GM21619 (cell line): ENCODE measurements at regions not wholly inside any gene's neighbourhood (a gene's known extent, or its start where the extent isn't known, plus 50 kb on each side); places are given as distances from the start of the nearest gene placed in this dataset.

ENCODE experiments used
- ATAC-seq: cut with Tn5 transposase; IDR thresholded peaks from one replicate; pipeline ENCODE4 v1.9.1; 2021; ENCODE audit not compliant: unreplicated experiment

DNA sequence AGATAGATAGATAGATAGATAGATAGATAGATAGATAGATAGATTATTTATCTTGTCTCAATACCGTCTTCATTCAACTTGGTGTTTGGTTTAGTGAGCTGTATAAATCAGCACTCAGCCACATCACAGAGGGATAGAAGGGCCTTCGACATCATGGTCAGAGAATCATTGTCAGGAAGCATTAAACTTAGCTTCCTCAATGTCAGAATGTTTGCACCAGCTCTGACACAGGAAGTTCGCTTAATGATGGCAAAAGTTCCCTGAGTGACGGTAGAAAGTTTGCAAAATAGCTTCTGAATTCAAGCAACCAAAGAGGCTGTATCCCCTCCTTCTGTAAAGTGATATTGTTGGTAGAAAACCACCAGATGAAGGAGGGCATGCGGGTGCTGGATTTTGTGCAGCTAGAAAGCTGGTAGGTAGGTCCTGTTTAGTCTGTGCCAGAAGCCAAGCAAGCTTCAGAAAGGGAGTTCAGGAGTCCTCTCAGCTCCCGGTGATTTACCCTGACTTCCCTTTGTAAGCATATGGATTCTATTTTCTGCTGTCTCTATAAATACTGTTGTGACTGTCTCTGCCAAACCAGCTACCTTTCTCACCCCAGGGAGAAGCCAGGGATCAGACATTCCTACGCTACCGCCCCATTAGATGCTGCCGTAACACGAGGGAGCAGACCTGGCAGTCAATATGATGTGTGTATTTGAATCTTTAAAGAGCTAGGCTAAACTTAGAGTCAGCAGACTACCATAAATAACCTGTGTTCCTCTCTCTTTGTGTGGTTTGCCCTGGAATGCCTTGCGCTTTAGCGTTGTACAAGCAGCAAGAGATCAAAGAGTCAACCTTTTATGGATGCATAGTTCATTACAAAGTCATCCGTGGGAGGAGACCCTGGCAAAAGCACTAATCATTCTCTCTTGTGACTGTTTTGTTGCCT, 200.5 kb upstream of the KIAA1217 start:
- no peak for ATAC-seq

DNA sequence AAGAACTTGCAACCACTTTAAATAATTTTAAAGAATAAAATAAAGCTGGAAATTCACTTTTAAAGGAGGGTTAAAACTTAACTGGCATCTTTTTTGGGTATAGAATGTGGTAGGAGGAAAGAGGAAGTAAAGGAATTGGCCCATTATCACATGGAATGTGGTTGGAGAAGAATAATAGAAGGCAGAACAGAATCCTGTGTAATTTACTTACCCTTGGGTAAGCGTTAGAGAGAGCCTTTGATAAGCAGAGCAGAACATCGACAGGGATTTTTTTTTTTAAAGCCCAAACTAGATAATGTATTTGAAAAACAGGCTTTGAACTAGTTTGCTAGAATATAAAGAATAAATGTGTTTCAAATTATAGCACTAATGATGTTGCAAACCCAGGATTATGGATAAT, 199.8 kb upstream of the KIAA1217 start:
- no peak for ATAC-seq

DNA sequence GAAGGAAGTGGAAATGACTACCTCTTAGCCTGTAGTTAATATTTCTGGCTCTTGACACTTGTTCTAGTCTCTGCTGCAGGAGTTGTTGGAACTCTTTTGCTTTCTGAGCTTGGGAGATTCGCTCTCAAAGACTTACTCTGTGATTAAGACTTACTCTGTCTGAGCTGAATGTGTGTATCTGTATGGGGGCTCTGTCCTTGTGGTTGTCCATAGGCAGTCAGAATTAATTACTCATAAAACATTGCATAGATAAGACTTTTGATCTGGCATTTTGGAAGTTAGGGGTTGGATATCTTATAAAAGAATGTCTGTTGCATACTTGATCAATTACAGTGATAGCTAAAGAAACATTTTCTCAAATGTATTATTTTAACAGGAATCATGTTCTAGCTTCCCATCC, 199.2 kb upstream of the KIAA1217 start:
- no peak for ATAC-seq

DNA sequence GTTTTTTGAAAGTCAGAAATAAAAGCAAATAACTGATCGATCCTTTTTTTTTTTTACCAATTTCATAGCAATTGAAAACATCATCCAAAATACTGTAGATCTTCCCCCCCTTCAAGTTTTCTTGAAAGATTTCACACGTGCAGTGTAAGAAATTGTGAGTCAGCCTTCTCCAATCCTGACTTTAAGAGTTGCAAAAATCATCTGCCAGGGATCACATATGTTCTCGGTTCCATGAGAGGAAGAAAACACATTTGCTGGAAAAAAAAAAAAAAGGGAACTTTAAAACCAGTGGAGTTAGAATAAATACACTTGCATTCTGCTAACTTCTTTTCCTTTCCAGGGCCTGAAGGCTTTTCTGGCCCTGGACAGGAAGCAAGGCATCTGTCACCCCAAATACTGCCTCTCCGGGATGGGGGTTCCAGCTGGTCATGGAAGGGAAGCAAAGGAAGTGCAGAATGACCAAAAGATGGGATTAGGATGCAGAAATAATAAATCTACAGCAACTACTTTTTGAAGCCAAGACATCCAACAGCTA, 198.4 kb upstream of the KIAA1217 start:
- no peak for ATAC-seq

DNA sequence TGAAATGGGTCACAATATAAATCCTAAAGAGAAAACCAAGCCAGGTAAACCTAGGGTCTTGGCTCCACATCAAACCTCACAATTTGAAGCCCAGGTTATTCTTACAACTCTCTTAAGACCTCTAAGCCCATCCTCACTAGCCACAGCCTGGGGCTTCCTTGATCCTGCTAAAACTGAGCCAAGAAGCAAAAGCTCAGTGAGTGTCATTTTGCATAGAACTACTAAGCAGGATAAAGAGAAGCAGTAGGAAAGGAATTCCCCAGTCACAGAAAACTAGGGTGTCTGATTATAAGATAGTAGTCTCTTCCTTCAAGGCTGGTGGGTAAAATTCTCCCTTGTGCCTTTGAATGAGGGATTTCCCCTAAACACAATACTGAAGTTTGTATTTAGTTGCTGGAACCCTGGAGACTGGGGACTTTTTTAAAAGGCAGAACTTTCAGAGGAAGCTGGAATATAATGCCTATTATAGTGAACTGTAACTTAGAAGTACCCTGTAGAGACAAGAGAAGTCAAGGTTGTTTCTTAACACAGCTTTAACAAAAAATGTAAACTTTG, 196.6 kb upstream of the KIAA1217 start:
- no peak for ATAC-seq

DNA sequence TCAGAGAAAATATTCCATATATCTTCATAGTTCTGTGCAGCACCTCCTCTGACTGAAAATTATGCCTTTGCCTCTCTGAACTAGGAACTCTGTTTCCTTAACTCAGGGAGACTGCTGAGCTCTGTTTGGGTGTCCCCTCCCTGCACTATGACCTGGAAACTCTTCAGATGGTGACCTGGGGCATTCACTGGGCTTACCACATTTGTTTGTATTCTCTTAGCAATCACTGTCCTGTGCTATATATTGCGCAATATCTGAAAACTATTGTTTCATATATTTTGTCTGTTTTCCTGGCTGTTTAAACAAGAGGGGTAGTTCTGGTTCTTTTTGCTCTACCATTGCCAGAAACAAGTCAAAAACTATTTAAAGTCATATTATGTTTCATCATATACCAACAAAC, 181.8 kb upstream of the KIAA1217 start:
- ATAC-seq, result no peak

DNA sequence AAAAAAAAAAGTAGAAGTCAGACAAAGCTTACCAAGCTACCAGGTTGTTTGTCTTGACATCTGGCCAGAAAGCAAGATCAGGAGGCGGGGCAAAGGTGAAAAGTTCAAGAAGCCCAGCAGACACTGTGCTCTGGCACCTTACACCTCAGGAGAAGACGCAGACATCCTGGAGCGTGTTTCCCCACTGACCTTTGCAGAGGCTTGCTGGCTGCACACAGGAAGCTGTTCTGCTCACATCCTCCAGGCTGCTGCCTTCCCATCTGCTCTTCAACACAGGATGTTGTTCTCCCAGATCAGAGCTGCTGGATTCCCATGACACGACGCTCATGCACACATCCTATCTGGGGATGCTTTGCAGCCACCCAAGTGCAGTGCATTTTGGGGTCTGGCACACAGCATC, 174.4 kb upstream of the KIAA1217 start:
- no peak for ATAC-seq

DNA sequence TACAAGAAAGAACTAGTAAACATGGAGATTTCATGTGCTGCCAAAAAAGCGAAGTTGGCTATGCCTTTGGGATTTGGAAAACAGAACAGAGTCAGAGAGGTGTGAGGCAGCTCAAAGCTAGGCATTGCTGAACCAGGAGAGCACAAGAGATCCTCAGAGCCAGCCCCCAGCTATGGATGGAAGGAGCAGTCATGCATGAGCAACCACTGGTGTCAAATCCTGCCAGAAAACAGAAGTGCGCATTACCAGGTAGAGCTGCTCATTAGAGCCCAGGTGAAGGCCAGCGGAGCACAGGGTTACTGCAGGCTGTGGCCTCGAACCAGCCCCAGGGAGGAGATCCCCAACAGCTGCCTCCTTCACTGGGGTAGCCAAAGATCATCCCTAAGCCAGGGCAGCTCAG, 173.2 kb upstream of the KIAA1217 start:
- ATAC-seq, result no peak

DNA sequence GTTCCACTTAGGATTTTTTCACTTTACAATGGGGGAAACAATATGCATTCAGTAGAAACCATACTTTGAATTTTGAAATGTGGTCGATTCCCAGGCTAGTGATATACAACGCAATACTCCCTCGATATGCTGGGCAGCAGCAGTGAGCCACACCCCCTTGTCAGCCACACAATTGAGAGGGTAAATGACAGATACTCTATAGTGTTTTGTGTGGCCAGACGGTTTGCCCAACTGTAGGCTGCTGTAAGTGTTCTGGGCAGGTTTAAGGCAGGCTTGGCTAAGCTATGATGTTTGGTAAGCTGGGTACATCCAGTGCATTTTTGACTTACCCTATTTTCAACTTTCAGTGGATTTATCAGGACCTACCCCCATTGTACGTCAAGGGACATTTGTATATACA, 169.6 kb upstream of the KIAA1217 start:
- no peak for ATAC-seq

DNA sequence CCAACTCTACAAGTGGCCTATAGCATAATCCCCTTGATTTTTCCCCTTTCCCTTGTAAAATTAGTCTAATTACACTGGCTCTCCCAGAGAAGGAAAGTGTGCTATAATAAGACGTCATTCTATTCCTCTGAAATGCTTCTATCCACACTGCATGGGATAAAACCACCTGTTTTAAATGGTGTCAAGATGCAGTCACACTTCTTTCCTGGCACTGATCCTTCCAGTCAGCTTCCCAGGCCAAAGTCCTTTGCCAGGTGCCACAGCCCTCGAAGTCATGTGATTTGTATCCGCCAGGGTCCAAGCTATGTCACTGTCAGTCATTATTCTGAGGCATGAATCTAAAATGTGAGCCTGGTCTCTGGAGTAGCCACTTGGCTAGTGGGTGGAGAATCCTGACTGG, 169.0 kb upstream of the KIAA1217 start:
- ATAC-seq, result no peak

DNA sequence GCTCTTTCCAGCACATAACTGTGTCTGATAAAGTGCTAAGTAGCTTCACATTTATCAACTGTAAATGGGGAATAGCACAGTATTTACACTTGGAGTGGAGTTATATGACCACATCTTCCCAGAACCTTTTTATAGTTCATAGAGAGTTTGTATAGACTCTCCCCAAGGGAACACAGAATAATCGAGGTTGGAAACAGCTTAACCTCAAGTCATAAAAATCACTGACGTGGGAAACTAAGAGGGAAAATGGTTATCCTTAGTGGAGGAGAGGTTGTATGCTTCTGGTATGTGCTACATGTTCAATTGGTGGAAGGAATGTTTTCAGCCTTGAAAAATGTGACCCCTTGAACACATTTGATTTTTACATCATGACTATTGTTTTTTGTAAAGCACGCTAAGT, 167.9 kb upstream of the KIAA1217 start:
- ATAC-seq, result no peak

DNA sequence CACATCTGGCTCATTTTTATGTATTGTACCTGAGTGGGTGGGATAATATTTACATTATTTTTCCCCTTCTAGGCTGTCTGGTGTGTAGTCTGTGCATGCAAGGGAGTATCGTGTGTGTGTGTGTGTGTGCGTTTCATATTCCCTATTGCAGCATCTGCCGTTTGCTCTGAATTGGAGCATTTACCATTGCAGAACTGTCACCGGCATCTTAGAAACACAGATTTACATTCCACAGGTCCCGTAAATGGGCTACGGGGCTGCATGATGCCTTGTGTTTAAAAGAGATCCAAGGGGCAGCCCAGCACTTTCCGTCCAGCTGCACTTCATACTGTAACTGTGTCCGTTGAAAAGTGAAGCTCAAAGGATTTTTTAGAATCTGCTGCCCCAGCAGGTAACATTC, 167.1 kb upstream of the KIAA1217 start:
- no peak for ATAC-seq

DNA sequence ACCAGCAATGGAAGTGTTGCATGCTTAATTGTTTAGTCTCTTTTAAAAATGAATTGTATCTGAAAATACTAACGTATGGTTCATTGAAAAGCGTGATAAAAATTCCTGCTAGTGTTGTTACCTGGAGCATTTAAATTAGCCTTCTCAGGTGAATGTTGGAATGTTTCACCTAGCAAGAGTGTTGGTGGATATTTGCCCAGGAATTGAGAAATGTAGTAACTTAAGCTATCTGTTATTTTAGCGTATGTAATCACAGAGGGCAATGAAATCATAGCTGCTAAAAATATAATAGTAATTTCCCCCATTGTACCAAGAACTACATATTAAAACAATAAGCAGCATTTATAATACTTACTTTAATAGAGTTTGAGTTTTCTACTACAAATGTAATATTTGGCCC, 166.1 kb upstream of the KIAA1217 start:
- no peak for ATAC-seq

DNA sequence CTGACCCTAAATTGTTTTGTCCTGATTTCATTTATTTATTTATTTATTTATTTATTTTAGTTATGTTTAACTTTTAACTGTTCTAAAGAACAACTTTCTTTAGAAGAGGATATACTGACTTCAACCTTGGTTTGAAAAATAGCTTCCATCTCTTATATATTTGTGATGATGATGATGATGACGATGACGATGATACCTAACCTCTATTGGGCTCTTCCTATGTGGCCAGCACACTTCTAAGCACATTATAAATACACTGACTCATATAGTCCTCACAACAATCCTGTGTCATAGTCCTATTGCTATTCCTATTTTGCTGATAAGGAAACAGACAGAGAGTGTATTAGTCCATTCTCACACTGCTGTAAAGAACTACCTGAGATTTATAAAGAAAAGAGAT, 162.9 kb upstream of the KIAA1217 start:
- ATAC-seq, result no peak

DNA sequence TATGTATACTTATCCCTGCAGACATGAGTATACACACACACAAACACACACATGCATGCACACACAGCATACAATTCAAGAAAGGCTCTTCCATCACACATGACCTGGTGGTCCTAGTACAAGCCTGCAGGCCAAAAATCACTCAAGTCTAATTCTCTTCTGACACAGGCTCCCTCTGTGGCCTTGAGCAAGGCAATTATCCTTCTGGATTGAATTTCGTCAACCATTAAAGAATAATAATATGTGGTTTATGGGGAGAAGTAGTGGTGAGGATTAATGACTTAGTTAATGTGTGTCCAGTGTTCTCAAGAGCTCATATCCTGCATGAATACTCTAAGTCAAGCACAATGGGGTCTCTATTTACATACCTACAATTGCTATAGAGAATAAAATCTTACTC, 161.8 kb upstream of the KIAA1217 start:
- no peak for ATAC-seq

DNA sequence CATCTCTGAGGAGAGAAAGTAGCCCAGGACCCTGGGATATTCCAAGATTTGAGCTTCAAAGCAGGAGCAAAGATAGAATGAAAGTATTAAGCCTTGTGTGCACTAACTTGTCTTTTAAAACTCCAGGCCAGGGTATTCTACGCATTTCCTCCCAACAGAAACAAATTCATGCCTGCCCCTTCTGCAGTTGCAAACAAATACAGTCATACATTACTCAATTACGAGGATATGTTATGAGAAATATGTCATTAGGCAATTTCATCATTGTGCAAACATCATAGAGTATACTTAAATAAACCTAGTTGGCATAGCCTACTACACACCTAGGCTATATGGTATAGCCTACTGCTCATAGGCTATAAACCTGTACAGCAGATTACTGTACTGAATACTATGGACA, 154.5 kb upstream of the KIAA1217 start:
- no peak for ATAC-seq

DNA sequence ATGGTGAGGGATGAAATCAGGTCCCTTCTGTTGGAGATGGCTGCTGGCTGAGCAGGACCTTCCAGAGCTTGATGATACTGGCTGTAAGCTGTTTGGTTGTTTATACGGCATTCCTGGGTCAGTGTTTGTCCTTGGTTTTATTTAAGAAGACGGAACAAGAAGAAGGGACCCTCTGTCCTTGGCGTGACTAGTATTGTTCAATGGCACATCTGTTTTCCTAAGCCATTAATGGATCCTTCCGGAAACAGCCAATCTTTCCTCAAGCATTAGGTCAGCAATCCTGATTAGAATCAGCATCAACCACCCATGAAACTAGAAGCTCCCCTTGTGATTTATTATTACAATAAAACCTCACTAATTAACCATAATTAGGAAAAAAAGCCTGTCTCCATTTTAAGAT, 128.7 kb upstream of the KIAA1217 start:
- no peak for ATAC-seq

DNA sequence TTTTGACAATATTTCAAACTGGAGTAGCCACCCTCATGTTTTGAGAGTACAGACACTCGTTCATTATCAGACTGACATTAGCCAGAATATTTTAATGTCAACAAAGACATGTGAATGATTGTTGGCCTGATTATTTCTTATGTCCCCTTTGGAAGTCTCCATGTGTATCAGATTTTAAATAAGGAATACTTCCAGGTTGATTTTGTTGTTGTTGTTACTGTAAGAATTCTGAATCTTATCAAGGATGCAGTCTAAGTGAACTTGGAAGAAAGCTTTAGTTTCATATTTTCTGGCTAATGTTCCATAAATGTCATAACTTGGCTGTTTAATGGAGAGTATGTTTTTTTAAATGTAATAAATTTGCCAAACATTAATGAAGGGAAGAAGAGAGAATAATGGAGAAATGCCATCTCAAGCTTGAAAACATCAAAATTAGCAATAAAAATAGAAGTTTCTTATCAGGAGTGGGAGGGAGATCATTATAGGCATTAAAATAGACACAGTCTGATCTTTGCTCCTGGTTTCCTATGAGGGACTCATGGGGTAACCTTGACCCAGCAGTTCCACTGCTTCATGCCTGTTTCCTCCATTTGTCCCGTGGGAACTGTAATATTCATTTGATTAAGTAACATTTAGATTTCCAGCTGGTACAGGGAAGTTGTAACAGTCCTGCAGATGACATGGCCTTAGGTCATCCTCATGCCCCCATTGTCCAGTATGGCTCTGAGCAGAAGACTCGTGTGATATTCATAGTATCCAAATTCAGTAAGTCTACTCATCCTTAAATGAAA, 122.4 kb upstream of the KIAA1217 start:
- ATAC-seq, result no peak

DNA sequence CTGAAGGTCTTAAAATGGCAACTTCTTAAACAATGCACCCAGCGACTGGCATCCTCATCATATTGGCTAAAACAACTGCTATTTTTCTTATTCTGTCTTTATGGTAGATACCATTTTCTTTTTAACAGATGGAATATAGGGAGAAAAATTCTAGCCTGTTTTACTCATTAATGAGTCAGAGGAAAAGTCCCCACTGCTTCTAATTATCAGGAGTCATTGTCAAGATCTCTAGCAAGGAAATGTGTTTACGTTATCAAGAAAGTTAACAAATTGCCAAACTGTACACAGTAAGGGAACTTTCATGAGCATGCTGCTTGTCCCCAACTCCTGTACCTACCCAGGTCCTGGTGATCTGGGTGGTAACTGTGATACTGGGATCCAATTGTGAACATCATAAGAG, 117.7 kb upstream of the KIAA1217 start:
- no peak for ATAC-seq

DNA sequence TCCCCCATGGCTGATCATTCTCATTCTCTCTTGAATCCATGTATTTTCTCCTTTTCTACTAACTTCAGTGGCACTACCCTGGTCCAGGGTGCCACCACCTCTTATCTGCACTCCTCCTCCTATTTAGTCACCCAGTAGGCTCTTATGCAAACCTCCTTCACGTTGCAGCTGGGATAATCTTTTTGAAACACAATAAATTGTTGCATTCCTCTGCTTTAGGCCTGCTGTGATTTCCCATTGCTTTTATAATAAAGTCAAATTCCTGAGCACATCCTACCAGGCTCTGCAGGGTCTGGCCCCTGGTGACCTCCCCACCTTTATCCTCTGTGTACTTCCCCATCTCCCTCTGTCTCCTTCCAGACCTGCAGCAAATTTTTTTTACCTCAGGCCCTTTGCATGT, 112.7 kb upstream of the KIAA1217 start:
- ATAC-seq, result no peak

DNA sequence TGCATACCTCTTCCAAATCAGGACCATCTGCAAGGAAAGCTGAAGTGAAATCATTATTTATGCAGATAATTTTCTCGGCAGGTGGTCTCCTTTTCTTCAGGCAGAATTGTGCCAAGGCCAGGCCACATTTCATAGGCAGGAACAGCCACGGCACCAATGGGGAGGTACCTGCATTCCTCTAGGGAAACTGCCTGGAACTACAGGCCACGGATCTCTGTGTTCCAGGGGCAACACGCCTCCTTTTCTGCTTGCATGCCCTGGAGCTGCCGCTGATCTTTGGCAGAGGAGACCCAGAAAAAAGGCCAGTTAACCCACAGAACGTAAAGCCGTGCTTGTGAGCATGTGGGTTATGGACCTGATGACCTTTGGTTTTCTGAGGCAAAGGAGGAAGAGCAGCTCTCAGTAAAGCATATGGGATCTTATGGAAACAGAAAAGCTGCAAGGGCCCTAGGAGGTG, 111.2 kb upstream of the KIAA1217 start:
- no peak for ATAC-seq

DNA sequence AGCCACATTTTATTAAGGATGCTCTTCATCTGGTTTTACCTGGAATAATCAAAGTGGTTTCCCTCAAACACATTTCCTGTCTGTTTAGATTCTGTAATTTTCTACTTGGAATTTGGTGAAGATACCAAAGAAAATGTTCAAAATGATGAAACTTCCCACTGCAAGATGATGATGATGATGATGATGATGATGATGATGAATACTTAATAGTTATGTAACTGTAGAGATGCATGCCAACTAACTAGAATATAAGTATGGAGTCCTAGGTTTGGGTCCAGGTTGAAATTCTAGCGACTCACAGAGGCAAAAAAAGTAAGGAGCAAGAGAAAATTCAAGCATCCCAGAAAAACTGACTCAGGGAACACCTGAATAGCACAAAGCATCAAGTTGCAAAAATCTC, 104.0 kb upstream of the KIAA1217 start:
- no peak for ATAC-seq
